ENCODE measurements at regions not wholly inside any gene's neighbourhood (a gene's known extent, or its start where the extent isn't known, plus 50 kb on each side); places are given as distances from the start of the nearest gene placed in this dataset.
A peak's percentile ranks its signal among the peaks of the same experiment; 100 is the strongest.

DNA sequence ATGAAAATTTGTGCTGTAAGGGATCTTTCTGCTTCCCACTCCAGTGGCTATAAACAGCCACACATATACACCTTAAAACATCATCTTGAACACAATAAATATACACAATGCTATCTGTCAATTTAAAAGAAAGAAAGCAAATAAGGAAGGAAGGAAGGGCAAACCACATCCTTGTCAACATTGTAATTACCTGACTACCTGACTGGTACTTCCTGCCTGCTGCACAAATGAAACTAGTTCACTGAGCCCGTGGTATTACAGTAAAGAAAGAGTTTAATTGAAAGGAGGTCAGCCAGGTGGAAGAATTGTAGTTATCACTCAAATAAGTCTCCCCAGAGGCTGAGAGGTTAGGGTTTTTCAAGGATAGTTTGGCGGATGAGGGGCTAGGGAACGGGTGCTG lies 344.4 kb upstream of the ASIC2 start:
- no peak for DNase-seq (ENCODE audit: low read depth)
- TF ChIP-seq, protein P1, sequence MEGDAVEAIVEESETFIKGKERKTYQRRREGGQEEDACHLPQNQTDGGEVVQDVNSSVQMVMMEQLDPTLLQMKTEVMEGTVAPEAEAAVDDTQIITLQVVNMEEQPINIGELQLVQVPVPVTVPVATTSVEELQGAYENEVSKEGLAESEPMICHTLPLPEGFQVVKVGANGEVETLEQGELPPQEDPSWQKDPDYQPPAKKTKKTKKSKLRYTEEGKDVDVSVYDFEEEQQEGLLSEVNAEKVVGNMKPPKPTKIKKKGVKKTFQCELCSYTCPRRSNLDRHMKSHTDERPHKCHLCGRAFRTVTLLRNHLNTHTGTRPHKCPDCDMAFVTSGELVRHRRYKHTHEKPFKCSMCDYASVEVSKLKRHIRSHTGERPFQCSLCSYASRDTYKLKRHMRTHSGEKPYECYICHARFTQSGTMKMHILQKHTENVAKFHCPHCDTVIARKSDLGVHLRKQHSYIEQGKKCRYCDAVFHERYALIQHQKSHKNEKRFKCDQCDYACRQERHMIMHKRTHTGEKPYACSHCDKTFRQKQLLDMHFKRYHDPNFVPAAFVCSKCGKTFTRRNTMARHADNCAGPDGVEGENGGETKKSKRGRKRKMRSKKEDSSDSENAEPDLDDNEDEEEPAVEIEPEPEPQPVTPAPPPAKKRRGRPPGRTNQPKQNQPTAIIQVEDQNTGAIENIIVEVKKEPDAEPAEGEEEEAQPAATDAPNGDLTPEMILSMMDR (conservative IDR thresholded peaks at IDR 0.05; ENCODE audit: low read depth, low read length) = no peak

DNA sequence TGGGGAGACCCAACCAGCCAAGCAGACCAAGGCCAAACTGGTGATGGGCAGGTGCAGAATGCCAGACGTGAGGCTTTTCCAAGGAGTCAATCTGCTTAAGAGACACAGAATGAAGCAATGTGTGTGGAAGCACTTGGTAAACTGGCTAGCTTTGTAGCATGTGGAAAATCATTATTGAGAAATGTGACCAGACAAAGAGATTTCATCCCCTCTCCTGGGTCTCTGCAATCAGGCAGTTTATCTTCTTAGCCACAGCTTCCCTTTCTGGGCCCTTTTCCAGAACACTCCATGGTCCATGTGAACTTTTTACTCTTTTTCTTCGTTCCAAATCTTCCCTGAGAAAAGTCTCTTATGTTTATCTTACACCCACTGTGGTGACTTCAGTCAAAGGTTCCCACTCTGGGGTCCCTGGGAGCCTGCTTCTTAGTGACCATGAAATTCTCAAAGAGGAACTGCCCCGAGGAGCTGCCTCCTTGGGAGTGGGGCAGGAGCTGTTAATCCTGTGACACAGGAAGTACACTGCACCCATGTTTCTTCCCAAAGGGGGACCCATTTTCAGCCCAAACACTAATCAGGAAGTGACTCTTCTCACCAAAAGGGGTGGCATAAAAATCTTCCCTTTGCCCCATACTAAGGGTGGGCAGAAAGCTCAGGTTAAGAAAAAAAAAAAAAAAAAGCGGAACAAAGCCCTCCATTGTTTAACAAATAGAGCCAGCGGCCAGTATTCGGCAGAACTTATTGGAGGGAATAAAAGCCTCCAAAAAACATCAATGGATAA lies 346.2 kb upstream of the ASIC2 start:
- H3K4me3 ChIP-seq (ENCODE audit: low read depth, low read length) = no peak overlapping the region
- TF ChIP-seq, protein P1 (conservative IDR thresholded peaks at IDR 0.05; ENCODE audit: low read depth, low read length) = no peak
- DNase-seq (ENCODE audit: low read depth) = no peak

More for the DNA sequence above, 344.4 kb upstream of the ASIC2 start:
- no peak overlapping the region for H3K4me3 ChIP-seq (ENCODE audit: low read depth, low read length)

DNA sequence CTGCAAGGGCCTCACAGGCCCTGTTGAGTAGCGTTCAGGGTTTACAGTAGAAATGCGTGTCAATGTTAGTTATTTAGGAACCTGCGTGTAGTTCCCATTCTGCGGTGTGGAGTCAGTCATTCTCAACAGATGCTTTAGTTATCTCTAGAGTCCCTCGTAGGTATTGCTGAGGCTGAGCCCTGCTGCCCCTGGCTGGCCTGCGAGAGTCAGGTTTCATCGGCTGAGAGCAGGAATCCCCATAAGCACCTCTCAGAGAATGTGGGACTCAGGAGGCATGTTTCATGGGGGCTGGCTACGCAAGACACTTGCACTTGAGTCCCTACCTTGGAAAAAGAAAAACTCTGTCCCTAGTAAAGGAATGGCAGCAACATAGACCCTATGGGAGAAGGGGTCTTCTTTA lies 347.5 kb upstream of the ASIC2 start:
- no peak overlapping the region for H3K4me3 ChIP-seq (ENCODE audit: low read depth, low read length)
- no peak for DNase-seq (ENCODE audit: low read depth)
- TF ChIP-seq, protein P1 (conservative IDR thresholded peaks at IDR 0.05; ENCODE audit: low read depth, low read length) = no peak

DNA sequence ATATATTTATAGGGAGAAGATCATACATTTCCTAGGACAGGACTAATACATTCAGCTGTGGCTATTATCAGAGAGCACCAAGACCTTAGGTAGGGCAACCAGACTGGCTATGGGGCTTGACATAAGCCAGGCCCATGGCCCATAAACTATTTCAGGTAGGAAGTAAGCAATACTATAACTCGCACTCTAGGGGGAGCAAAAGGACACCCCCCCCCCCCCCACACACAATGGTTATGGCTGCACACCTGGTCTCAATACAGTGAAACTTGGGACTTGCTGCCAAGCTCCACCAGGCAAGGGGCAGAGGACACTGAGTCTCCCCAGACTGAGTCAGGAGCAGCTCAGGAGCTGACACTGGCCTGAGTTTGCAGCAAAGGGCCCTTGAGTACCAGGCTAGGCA lies 348.9 kb upstream of the ASIC2 start:
- DNase-seq (ENCODE audit: low read depth) = no peak
- H3K4me3 ChIP-seq (ENCODE audit: low read depth, low read length) = no peak overlapping the region
- TF ChIP-seq, protein P1 (conservative IDR thresholded peaks at IDR 0.05; ENCODE audit: low read depth, low read length) = peak; percentile 17

DNA sequence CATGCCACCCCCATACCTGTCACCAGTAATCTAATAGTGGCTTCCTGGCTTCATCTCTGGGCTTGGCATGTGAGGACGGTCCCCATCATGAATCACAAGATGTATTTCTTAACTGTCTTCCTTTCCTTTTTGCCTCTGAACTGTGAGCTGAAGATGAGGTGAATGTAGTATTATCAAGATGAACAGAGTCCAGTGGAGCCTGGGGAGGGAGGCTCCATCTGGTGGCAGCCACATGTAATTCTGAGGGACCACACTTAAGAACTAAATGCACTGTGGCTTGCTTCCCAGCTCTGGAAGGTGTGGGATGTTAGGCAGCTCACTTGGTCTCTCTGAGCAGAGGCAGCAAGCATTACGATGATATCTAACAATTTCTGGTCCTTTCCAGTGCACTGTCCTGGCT lies 354.9 kb upstream of the ASIC2 start:
- DNase-seq (ENCODE audit: low read depth) = no peak
- TF ChIP-seq, protein P1 (conservative IDR thresholded peaks at IDR 0.05; ENCODE audit: low read depth, low read length) = peak; percentile 71
- H3K4me3 ChIP-seq (ENCODE audit: low read depth, low read length) = no peak overlapping the region

DNA sequence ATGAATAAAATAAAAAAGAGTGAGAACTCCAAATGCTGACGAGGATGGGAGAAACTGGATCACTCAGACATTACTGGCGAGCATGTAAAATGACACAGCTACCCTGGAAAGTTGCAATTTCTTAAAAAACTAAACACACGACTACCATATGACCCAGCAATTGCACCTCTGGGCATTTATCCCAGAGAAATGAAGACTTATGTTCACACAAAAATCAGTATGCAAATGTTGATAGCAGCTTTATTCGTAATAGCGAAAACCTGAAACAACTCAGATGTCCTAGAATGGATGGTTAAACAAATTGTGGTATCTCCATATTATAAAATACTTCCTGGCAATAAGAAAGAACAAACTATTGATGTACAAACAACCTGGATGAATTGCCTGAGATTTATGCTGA lies 357.2 kb upstream of the ASIC2 start:
- H3K4me3 ChIP-seq (ENCODE audit: low read depth, low read length) = no peak overlapping the region
- TF ChIP-seq, protein P1 (conservative IDR thresholded peaks at IDR 0.05; ENCODE audit: low read depth, low read length) = no peak
- no peak for DNase-seq (ENCODE audit: low read depth)

DNA sequence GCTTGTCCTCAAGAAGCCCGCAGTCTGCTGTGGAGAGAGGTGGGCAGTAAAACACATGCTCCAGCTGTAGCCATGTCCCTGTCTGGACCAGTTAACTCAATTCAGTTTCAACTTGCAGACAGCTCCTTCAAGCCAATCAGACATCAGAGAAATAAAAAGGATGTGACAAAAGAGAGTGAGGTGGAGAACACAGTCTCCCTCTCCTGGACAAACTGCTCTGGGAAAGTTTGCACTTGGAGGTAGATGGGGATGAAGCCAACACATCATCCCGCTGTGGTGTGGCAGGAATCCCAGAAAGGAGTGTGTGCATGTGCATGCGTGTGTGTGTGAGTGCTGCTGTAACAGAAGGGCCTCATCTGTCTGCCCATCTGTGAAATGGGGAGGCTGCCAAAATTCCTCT lies 358.6 kb upstream of the ASIC2 start:
- TF ChIP-seq, protein P1 (conservative IDR thresholded peaks at IDR 0.05; ENCODE audit: low read depth, low read length) = peak; percentile 28
- no peak for DNase-seq (ENCODE audit: low read depth)
- no peak overlapping the region for H3K4me3 ChIP-seq (ENCODE audit: low read depth, low read length)
